D721Med (cell line): ENCODE measurements at regions not wholly inside any gene's neighbourhood (a gene's known extent, or its start where the extent isn't known, plus 50 kb on each side); places are given as distances from the start of the nearest gene placed in this dataset.
A peak's percentile ranks its signal among the peaks of the same experiment; 100 is the strongest.
"Not testable (repeated sequence)": the region's sequence is repeated elsewhere in the genome, so short reads cannot be mapped to it uniquely, and the experiment has no call there.

Source experiments
- DNase-seq: peaks from one replicate; pipeline ENCODE4 v3.0.0; 2011; ENCODE audit warnings: low spot score; ENCODE audit not compliant: insufficient read length
- FAIRE-seq: peaks from 2 replicates; lab custom pipeline; 2011; peaks lifted over from hg19 to GRCh38; lab: Jason Lieb, UNC
- TF ChIP-seq, protein P1 (sequence below): IDR thresholded peaks from 2 replicates; pipeline ENCODE4 v1.5.1; 2012; ENCODE audit warnings: mild to moderate bottlenecking, control low read depth; ENCODE audit not compliant: insufficient read depth; ENCODE audit errors: missing control alignments

GRCh38 chr1:206384029-206384807 lies 86.1 kb upstream of the IKBKE start:
- TF ChIP-seq, protein P1, sequence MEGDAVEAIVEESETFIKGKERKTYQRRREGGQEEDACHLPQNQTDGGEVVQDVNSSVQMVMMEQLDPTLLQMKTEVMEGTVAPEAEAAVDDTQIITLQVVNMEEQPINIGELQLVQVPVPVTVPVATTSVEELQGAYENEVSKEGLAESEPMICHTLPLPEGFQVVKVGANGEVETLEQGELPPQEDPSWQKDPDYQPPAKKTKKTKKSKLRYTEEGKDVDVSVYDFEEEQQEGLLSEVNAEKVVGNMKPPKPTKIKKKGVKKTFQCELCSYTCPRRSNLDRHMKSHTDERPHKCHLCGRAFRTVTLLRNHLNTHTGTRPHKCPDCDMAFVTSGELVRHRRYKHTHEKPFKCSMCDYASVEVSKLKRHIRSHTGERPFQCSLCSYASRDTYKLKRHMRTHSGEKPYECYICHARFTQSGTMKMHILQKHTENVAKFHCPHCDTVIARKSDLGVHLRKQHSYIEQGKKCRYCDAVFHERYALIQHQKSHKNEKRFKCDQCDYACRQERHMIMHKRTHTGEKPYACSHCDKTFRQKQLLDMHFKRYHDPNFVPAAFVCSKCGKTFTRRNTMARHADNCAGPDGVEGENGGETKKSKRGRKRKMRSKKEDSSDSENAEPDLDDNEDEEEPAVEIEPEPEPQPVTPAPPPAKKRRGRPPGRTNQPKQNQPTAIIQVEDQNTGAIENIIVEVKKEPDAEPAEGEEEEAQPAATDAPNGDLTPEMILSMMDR: peak; percentile 33
- peak; percentile 0 for DNase-seq
- FAIRE-seq: not testable (repeated sequence)

DNA sequence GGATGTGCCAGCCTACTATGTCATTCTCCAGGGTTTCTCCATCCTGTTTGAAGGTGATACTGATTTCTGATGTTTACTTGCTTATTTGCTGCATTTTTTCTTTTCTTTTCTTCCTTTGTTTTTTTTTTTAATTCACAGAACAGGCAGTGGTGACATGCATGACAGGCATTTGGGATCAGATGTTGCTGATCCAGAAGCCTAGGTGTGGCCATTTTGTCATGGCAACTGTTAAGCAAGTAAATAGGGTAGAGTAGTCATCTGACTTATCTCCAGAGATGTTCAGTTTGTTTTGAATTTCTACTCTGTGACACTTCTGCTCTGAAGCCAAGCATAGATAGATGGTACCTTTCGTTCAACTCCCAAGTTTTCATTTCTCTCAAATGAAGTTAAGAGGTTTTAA lies 85.4 kb upstream of the IKBKE start:
- FAIRE-seq: not testable (repeated sequence)

GRCh38 chr1:206387631-206388030 lies 82.6 kb upstream of the IKBKE start:
- FAIRE-seq, DNase-seq: not testable (repeated sequence)

More for the DNA sequence above, 85.4 kb upstream of the IKBKE start:
- DNase-seq: not testable (repeated sequence)

DNA sequence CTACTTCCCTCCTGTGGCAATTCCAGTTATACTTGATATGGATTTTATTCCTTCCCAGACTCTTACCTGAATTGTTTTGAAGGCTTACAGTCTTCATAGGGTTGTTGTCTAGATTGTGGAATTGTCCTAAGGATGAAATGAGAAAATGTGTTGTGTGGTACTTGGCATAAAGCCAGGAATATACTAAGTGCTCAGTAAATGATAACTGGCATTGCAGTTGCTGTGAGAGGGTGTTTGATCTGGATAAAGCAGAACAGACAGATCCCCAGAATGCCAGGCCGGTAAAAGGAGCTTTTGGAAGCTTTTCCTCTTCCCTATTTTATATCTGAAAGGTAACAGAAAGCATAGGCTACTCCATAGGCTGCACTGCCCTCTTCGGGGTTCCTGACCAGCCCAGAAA lies 78.4 kb upstream of the IKBKE start:
- FAIRE-seq, DNase-seq: not testable (repeated sequence)

DNA sequence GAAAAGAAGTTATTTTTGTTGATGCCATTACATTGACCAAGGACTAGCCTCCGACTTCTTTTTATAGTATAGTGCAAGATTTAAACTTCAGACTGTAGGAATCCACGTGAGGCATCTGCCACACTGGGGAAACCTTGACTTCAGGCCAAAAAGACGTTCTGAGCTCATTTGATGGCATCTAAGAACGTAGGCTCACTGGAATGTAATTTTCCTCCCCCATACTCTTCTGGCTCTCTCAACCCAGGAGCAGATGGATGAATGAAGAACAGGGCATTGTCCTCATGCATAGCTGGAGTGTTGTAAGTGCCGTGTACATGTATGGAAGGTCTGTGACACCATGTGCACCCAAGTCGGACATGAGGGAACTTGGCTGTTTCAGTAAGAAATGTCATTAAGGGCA lies 72.8 kb upstream of the IKBKE start:
- DNase-seq: not testable (repeated sequence)

GRCh38 chr1:206398261-206398660 lies 72.0 kb upstream of the IKBKE start:
- not testable (repeated sequence) for FAIRE-seq, DNase-seq

More for the DNA sequence above, 72.8 kb upstream of the IKBKE start:
- not testable (repeated sequence) for FAIRE-seq

- not testable (repeated sequence) for FAIRE-seq
Measured at GRCh38 chr1:206403612-206404307, 66.5 kb upstream of the IKBKE start.

DNA sequence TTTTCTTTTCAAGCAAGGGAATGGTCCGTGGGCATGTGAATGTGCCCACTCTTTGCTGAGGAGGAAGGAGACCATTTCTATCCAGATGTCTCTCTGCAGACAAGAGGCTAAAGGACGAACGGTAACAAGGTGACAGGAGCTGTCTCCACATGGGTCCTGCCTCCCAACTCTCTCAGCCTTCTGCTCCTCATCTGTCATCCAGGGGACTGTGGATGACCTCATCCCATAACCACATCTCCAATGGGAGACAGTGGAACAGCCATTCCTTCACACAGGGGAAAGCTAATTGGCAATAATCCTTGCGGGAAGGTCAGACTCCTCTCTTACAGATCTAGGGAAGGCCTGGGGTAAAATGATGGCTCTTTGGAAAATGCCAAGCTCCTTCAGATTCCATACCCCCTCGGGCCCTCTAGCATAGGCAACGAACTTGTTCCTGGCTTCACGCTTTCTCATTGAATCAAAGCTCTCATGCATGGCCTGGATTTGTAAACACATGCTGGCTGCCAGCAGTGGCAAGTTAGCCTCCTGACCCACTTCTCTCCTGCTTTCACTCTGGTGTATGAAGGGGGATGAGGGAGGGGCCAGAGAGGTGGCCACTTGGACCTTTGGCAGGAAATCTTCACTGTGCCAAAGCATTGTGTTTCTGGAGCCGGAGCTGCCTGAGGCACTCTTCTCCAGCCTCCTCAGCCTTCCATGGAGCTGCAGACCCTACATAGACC lies 65.8 kb upstream of the IKBKE start:
- not testable (repeated sequence) for FAIRE-seq, DNase-seq

More at GRCh38 chr1:206403612-206404307, 66.5 kb upstream of the IKBKE start:
- not testable (repeated sequence) for DNase-seq

DNA sequence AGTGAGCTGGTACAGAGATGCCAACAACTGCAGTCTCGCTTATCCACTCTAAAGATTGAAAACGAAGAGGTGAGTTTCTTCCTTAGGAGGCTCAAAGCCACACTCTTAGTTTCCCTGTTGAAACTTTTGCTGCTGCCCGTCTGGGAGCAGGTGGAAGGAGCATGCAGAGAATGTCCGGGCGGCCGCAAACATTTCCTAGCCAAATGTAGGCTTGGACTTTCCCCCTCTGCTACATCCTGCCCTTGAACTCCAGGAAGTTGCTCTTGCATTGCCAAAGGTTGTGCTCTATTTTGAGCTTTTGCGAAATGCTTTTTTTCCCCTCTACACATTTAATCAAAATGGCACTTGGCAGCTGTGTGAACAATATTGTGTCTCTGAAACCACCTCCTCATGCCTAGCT lies 65.0 kb upstream of the IKBKE start:
- DNase-seq, FAIRE-seq: not testable (repeated sequence)

GRCh38 chr1:206408371-206409288 lies 61.6 kb upstream of the IKBKE start:
- DNase-seq, FAIRE-seq: not testable (repeated sequence)

- TF ChIP-seq, protein P1: no peak
- FAIRE-seq (no peak), DNase-seq (no peak)
Measured at GRCh38 chr1:206411321-206411720, 59.0 kb upstream of the IKBKE start.
